Mesodermal cell (in vitro differentiated cells): ENCODE measurements at regions not wholly inside any gene's neighbourhood (a gene's known extent, or its start where the extent isn't known, plus 50 kb on each side); places are given as distances from the start of the nearest gene placed in this dataset.

Source experiments
- H3K27ac ChIP-seq: 2 replicates; pipeline ENCODE4 v1.7.0; 2013; ENCODE audit warnings: mild to moderate bottlenecking, low read depth, low read length, moderate library complexity; ENCODE audit not compliant: severe bottlenecking
- H3K36me3 ChIP-seq: 2 replicates; pipeline ENCODE4 v1.7.1; 2013; ENCODE audit warnings: mild to moderate bottlenecking, low read length, moderate library complexity; ENCODE audit not compliant: control insufficient read depth, insufficient read depth
- H3K4me1 ChIP-seq: one replicate; pipeline ENCODE4 v1.7.1; 2013; ENCODE audit warnings: mild to moderate bottlenecking, low read length; ENCODE audit not compliant: insufficient read depth, control insufficient read depth, poor library complexity, severe bottlenecking
- H3K4me3 ChIP-seq: 2 replicates; pipeline ENCODE4 v1.7.0; 2013; ENCODE audit warnings: low read length, control low read depth, mild to moderate bottlenecking; ENCODE audit not compliant: insufficient read depth, poor library complexity, severe bottlenecking; ENCODE audit errors: extremely low read depth
- H3K9me3 ChIP-seq: 2 replicates; pipeline ENCODE4 v1.7.1; 2013; ENCODE audit warnings: mild to moderate bottlenecking, low read length, moderate library complexity; ENCODE audit not compliant: control insufficient read depth
- WGBS, 2 experiments: methylation state at CpG; one replicate each; pipeline ENCODE4 v1.1.5; 2013; ENCODE audit warnings: missing lambda C conversion rate in 2 of 2; ENCODE audit not compliant: insufficient coverage in 2 of 2; 5-methylcytosine and 5-hydroxymethylcytosine counted together

DNA sequence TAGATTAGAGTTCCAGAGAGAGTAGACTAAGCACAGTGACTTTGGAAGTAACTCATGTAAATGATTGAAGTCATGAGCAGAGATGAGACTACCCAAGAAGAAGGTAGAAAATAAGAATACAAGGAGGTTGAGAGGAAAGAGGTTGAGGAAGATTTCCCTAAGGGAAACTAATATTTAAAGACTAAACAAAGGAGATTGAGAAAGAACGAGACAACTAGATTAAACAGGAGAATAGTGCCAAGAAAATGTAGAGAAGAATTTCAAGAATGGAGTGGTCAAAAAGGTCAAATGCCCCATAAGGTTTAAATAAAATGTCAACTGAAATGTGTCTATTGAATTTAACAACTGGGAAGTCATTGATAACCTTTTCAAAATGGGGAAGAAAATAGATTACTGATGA is 59.0 kb downstream of the RPS29 start:
- Histone ChIP-seq H3K4me3 (no peak overlapping the region), H3K9me3 (no peaks in the 10 kb centered on the region), H3K36me3 (no peaks in the 10 kb centered on the region), H3K4me1 (no peaks in the 10 kb centered on the region), H3K27ac (no peak overlapping the region)
- WGBS, 2 experiments, result 91 to 100% methylated on average over 1 of the region's 1 CpG

DNA sequence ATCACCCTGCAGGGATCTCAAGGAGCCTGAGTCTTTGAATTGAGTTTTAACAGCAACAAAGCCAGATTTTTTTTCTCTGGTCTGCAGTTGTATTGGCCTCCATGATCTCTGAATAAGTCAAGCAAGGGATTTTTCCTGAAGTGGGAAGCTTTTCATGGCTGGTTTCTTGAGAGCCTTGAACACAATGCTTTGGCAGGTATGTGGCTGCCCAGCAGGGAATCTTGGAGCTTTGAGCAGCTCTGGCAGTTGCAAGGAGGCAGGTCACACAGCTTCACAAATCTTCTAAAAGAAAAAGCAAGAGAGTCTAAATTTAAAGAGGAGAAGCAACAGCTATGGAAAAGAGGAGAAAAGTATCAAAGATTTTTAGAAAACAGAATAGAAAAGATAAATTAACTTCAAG is 60.1 kb downstream of the RPS29 start:
- H3K4me3 ChIP-seq, result no peak overlapping the region
- H3K4me1 ChIP-seq, result no peaks in the 10 kb centered on the region
- no peak overlapping the region for H3K27ac ChIP-seq
- no peaks in the 10 kb centered on the region for H3K36me3 ChIP-seq
- no peaks in the 10 kb centered on the region for H3K9me3 ChIP-seq

- no peak overlapping the region for H3K27ac ChIP-seq
Observed at GRCh38 chr14:49516286-49516685, 69.9 kb downstream of the RPS29 start.

GRCh38 chr14:49512571-49512970 is 73.6 kb downstream of the RPS29 start:
- H3K36me3 ChIP-seq, result no peaks in the 10 kb centered on the region
- H3K4me3 ChIP-seq, result no peak overlapping the region
- H3K9me3 ChIP-seq, result no peaks in the 10 kb centered on the region
- peaks cover 4% of the 10 kb centered on the region for H3K4me1 ChIP-seq
- H3K27ac ChIP-seq, result no peak overlapping the region

More at GRCh38 chr14:49516286-49516685, 69.9 kb downstream of the RPS29 start:
- Histone ChIP-seq H3K4me1 (peaks cover 4% of the 10 kb centered on the region), H3K9me3 (no peaks in the 10 kb centered on the region), H3K36me3 (no peaks in the 10 kb centered on the region), H3K4me3 (no peak overlapping the region)
- 85 to 90% methylated on average over 2 to 3 of the region's 3 CpGs for WGBS, 2 experiments

- WGBS, 2 experiments, result 82 to 88% methylated on average over 2 to 3 of the region's 3 CpGs
Observed at GRCh38 chr14:49512147-49512551, 74.0 kb downstream of the RPS29 start.

DNA sequence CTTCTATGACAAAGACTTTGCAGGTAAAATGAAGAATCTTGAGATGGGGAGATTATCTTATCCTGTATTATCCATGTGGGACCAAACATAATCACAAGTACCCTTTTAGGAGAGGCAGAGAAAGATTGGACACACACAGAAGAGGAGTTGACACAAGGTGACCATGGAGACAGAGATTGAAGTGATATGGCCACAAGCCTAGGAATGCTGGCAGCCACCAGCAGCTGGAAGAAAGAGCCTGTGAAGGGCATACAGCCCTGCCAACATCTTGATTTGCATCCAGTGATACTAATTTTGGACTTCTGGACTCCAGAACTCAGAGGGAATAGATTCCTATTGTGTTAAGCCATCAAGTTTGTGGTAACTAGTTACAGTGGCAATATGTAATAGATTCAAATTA is 78.1 kb downstream of the RPS29 start:
- H3K9me3 ChIP-seq, result no peaks in the 10 kb centered on the region
- H3K27ac ChIP-seq, result no peak overlapping the region
- no peaks in the 10 kb centered on the region for H3K36me3 ChIP-seq
- H3K4me1 ChIP-seq, result peaks cover 4% of the 10 kb centered on the region
- H3K4me3 ChIP-seq, result no peak overlapping the region

More at GRCh38 chr14:49512147-49512551, 74.0 kb downstream of the RPS29 start:
- no peak overlapping the region for H3K4me3 ChIP-seq
- no peaks in the 10 kb centered on the region for H3K36me3 ChIP-seq
- H3K4me1 ChIP-seq, result peaks cover 4% of the 10 kb centered on the region
- H3K9me3 ChIP-seq, result no peaks in the 10 kb centered on the region
- no peak overlapping the region for H3K27ac ChIP-seq

DNA sequence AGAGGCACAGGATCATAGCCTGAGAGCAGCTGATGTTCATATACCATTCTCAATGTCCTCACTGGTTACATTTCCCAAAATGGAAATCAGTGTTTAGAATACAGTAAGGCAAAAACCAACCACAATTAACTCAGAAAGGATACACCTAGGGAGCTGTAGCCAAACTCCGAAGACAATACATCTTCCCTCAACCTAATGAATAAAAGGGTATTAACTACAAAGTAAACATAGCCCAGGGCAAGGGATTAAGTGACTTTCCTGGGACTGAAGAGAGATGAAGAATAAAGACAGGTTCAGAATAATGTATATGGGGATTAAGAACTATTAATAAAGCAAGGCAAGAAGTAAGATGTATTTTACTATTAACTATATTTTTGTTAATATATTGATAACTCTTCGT is 79.5 kb downstream of the RPS29 start:
- Histone ChIP-seq H3K4me1 (no peaks in the 10 kb centered on the region), H3K27ac (no peak overlapping the region), H3K4me3 (no peak overlapping the region), H3K9me3 (no peaks in the 10 kb centered on the region), H3K36me3 (no peaks in the 10 kb centered on the region)
- WGBS, 2 experiments, result no CpG with 5 or more reads among the region's 2 CpGs

DNA sequence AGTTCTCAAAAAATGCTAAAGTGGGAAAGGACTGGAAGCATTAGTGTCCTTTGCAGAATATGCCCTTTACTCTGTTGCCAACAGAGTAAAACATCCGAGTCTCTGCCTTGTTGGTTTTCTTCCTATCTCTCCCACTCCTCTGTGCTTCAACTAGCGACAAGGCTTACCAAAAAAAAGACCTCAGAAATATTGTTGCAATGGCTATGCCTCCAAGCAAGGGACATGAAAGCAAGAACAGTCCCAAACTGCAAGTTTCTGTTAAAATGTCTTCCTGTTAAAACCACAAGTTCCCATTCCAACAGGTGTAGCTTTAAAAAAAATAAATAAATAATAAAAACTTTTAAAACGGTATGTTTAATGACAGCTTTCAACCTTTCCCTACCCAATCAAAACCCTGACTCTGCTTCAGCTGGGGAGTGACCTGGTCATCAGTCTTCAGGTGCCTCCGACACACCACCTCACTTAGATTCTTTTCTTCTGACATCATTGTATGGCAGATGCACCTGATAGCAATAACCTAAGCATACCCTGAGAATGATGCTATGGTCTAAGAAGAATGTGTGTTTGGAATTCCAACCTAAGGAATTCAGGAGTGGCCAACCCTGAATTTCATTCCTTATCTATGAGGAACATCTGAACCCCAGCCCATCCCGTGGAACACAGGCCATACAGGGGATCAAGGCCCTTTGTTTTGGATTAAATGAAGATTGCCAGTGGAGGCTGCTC is 81.0 kb downstream of the RPS29 start:
- 87 to 93% methylated on average over 2 to 3 of the region's 5 CpGs for WGBS, 2 experiments
- H3K4me1 ChIP-seq, result no peaks in the 10 kb centered on the region
- no peak overlapping the region for H3K4me3 ChIP-seq
- H3K27ac ChIP-seq, result no peak overlapping the region
- no peaks in the 10 kb centered on the region for H3K36me3 ChIP-seq
- no peaks in the 10 kb centered on the region for H3K9me3 ChIP-seq

- no peak overlapping the region for H3K27ac ChIP-seq
- no peaks in the 10 kb centered on the region for H3K36me3 ChIP-seq
- H3K4me1 ChIP-seq, result no peaks in the 10 kb centered on the region
- no CpG with 5 or more reads among the region's 7 CpGs for WGBS, 2 experiments
- no peaks in the 10 kb centered on the region for H3K9me3 ChIP-seq
- no peak overlapping the region for H3K4me3 ChIP-seq
Observed at GRCh38 chr14:49497725-49498348, 88.3 kb downstream of the RPS29 start.

DNA sequence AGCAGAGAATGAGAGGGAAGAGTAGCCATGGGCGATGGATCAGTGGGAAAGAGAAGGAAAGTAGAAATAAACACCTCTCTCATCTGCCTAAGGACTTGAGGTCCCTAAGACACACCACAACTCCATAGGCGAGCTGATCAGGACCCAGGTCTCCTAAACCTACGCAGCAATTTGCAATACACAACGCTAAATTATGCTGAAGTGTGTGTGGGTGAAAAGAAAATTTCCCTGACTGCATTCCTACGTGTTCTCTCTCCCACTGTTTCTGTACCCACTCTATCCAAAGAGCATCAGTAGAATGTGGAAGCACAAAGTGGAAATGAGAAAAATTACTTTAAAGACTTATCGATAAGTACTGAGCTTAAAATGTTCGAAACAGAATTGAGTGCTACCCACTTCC is 88.9 kb downstream of the RPS29 start:
- no peak overlapping the region for H3K4me3 ChIP-seq
- no peaks in the 10 kb centered on the region for H3K36me3 ChIP-seq
- WGBS, 2 experiments, result no CpG with 5 or more reads among the region's 7 CpGs
- H3K9me3 ChIP-seq, result no peaks in the 10 kb centered on the region
- H3K27ac ChIP-seq, result no peak overlapping the region
- H3K4me1 ChIP-seq, result no peaks in the 10 kb centered on the region

DNA sequence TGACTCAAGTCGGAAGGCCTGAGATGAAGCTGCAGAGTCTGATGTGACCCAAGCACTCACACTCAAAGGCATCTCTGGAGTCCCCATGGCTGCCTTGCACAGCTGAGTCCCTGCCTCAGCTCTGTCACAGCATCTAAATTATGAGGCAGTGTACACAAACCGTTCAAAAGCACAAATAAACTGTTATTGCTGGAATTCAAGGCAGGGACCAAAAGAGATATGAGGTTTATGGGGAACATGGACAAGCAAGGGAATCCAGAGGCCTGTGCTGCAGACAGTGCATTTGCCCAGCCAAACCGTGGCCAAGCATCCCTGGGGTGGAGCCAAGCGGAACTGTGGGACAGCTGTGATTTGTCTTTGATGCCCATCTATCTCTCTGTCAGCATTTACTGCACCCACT is 91.3 kb downstream of the RPS29 start:
- WGBS, 2 experiments, result 81 to 90% methylated on average over 4 of the region's 4 CpGs
- Histone ChIP-seq H3K9me3 (no peaks in the 10 kb centered on the region), H3K4me3 (no peak overlapping the region), H3K36me3 (no peaks in the 10 kb centered on the region), H3K27ac (no peak overlapping the region), H3K4me1 (no peaks in the 10 kb centered on the region)
